Activated T-helper 17 cell treated with anti-CD3 and anti-CD28 coated beads, Interleukin-2, amount 50 U/mL, for 72 hours (primary cell): ENCODE measurements at regions not wholly inside any gene's neighbourhood (a gene's known extent, or its start where the extent isn't known, plus 50 kb on each side); places are given as distances from the start of the nearest gene placed in this dataset.
"Not testable (repeated sequence)": the region's sequence is repeated elsewhere in the genome, so short reads cannot be mapped to it uniquely, and the experiment has no call there.

Experiments used
- ATAC-seq: fragments of 150-1000 bp; cut with Tn5 transposase; replicated peaks from 2 replicates; pipeline ENCODE4 v1.10.0; 2021; ENCODE audit warnings: mild to moderate bottlenecking, moderate library complexity
- H3K27ac Mint-ChIP-seq: one replicate; pipeline ENCODE4 v1.8.0; 2022; ENCODE audit warnings: mixed read lengths
- H3K27me3 Mint-ChIP-seq: one replicate; pipeline ENCODE4 v1.8.0; 2022; ENCODE audit warnings: mixed read lengths
- H3K36me3 Mint-ChIP-seq: one replicate; pipeline ENCODE4 v1.8.0; 2022; ENCODE audit warnings: low read depth, mild to moderate bottlenecking, mixed read lengths
- H3K4me1 Mint-ChIP-seq: one replicate; pipeline ENCODE4 v1.8.0; 2022; ENCODE audit warnings: mixed read lengths
- H3K4me3 Mint-ChIP-seq: one replicate; pipeline ENCODE4 v1.8.0; 2022; ENCODE audit warnings: mild to moderate bottlenecking, mixed read lengths
- H3K9me3 Mint-ChIP-seq: one replicate; pipeline ENCODE4 v1.8.0; 2022; ENCODE audit warnings: mixed read lengths

DNA sequence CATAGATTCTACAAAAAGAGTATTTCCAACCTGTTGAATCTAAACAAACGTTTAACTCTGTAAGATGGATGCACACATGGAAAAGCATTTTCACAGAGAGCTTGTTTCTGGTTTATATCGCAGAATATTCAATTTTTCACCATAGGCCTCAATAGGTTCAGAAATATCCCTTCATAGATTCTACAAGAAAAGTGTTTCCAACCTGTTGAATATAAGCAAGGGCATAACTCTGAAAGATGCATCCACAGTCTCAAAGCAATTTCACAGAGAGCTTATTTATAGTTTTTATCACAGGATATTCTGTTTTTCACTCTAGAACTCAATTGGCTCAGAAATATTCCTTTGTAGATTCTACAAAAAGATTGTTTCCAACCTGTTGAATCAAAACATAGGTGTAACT is 1483.6 kb downstream of the UQCRFS1 start:
- Mint-ChIP-seq H3K4me1 (no peaks in the 10 kb centered on the region), H3K36me3 (peaks cover 27% of the 10 kb centered on the region), H3K27ac (no peak overlapping the region), H3K27me3 (no peaks in the 10 kb centered on the region), H3K4me3 (no peak overlapping the region), H3K9me3 (peaks cover 2% of the 10 kb centered on the region)
- no peak for ATAC-seq

DNA sequence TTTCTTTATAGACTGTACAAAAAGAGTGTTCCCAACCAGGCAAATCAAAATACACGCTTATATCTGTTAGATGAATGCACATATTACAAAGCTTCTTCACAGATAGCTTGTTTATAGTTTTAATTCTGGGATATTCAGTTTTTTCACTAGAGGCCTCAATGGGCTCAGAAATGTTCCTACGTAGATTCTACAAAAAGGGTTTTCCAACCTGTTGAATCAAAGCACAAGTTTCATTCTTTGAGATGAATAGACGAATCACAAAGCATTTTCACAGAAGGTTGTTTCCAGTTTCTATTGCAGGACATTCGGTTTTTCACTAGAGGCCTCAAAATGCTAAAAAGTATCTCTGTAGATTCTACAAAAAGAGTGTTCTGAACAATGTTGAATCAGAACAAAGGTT is 1490.3 kb downstream of the UQCRFS1 start:
- Mint-ChIP-seq H3K36me3 (no peaks in the 10 kb centered on the region), H3K27me3 (no peaks in the 10 kb centered on the region), H3K9me3 (peaks cover 17% of the 10 kb centered on the region), H3K27ac (no peak overlapping the region), H3K4me1 (no peaks in the 10 kb centered on the region), H3K4me3 (no peak overlapping the region)
- no peak for ATAC-seq

DNA sequence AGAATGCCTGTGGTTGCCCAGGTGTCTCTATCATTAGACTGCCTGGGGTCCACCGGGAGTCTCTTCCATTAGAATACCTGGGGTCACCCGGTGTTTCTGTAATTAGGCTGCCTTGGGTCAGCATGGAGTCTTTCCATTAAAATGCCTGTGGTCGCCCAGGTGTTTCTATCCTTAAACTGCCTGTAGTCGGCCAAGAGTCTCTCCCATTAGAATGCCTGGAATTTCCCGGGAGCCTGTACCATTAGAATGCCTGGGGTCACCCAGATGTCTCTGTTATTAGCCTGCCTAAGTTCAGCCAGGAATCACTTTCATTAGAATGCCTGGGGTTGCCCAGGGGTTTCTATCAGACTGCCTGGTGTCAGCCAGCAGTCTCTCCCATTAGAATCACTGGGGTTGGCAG is 1492.8 kb downstream of the UQCRFS1 start:
- Mint-ChIP-seq H3K9me3 (peaks cover 22% of the 10 kb centered on the region), H3K27me3 (no peaks in the 10 kb centered on the region), H3K4me3 (no peak overlapping the region), H3K36me3 (no peaks in the 10 kb centered on the region), H3K27ac (no peak overlapping the region), H3K4me1 (no peaks in the 10 kb centered on the region)
- no peak for ATAC-seq

DNA sequence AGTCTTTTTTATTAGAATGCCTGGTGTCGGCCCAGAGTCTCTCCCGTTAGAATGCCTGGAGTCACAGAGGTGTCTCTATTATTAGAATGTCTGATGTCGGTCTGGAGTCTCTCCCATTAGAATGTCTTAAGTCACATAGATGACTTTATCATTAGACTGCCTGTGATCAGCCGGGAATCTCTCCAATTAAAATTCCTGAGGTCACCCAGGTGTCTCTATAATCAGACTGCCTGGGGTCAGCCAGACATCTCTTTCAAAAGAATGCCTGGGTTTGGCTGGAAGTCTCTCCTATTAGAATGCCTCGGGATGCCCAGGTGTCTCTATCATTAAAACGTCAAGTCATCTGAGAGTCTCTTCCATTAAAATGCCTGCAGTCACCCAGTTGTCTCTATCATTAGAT is 1493.9 kb downstream of the UQCRFS1 start:
- H3K9me3 Mint-ChIP-seq, result peaks cover 22% of the 10 kb centered on the region

DNA sequence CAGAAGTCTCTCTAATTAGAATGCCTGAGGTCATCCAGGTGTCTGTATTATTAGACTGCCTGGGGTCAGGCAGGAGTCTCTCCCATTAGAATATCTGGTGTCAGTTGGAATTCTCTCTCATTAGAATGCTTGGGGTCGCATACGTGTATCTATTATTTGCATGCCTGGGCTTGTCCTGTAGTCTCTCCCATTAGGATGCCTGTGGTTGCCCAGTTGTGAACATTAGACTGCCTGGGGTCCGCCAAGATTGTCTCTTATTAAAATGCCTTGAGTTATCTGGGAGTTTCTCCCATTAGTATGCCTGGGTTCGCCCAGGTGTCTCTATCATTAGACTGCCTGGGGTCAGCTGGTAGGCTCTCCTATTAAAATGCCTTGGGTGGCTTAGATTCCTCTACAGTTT is 1494.7 kb downstream of the UQCRFS1 start:
- Mint-ChIP-seq H3K4me3 (no peak overlapping the region), H3K27ac (no peak overlapping the region), H3K4me1 (no peaks in the 10 kb centered on the region), H3K9me3 (peaks cover 22% of the 10 kb centered on the region), H3K27me3 (no peaks in the 10 kb centered on the region), H3K36me3 (no peaks in the 10 kb centered on the region)
- no peak for ATAC-seq

More for the DNA sequence above, 1493.9 kb downstream of the UQCRFS1 start:
- H3K27ac Mint-ChIP-seq, result no peak overlapping the region
- ATAC-seq, result no peak
- no peak overlapping the region for H3K4me3 Mint-ChIP-seq
- no peaks in the 10 kb centered on the region for H3K27me3 Mint-ChIP-seq
- no peaks in the 10 kb centered on the region for H3K4me1 Mint-ChIP-seq
- no peaks in the 10 kb centered on the region for H3K36me3 Mint-ChIP-seq

DNA sequence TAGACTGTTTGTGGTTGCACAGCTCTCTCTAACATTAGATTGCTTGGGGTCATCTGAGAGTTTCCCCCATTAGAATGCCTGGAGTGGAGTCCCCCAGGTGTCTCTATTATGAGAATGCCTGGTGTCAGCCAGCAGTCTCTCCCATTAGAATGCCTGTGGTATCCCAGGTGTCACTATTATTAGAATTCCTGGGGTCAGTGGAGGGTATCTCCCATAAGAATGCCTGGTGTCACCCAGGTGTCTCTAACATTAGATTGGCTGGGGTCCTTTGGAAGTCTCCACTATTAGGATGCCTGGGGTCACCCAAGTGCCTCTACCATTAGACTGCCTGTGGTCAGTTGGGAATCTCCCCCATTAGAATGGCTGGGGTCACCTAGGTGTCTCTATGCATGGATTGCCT is 1495.1 kb downstream of the UQCRFS1 start:
- Mint-ChIP-seq H3K9me3 (peaks cover 23% of the 10 kb centered on the region), H3K4me1 (no peaks in the 10 kb centered on the region), H3K27me3 (no peaks in the 10 kb centered on the region)

DNA sequence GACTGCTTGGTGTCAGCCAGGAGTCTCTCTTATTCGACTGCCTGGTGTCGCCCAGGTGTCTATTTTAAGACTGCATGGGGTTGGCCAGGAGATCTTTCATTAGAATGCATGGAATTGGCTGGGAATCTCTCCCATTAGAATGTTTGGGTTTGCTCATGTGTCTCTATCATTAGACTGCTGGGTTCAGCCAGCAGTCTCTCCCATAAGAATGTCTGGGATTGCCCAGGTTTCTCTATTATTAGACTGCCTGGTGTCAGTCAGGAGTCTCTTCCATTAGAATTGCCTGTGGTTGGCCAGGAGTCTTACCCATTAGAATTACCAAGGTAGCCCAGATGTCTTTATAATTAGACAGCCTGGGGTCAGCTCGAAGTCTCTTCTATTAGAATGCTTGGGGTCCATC is 1496.0 kb downstream of the UQCRFS1 start:
- Mint-ChIP-seq H3K36me3 (no peaks in the 10 kb centered on the region), H3K9me3 (peaks cover 25% of the 10 kb centered on the region), H3K27ac (no peak overlapping the region), H3K27me3 (no peaks in the 10 kb centered on the region), H3K4me1 (no peaks in the 10 kb centered on the region), H3K4me3 (no peak overlapping the region)
- no peak for ATAC-seq

More for the DNA sequence above, 1495.1 kb downstream of the UQCRFS1 start:
- Mint-ChIP-seq H3K4me3 (no peak overlapping the region), H3K36me3 (no peaks in the 10 kb centered on the region), H3K27ac (no peak overlapping the region)
- ATAC-seq, result no peak

DNA sequence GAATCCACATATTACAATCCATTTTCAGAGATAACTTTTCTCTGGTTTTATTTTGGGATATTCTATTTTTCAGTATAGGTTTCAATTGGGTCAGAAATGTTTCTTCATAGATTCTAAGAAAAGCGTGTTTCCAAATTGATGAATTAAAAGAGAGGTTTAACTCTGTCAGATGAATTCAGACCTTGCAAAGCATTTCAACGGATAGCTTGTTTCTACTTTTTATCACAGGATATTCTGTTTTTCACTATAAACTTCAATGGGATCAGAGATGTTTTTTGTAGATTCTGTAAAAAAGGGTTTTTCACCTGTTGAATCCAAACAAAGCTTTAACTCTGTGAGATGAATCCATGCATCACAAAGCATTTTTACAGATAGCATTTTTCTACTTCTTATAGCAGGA is 1498.1 kb downstream of the UQCRFS1 start:
- H3K9me3 Mint-ChIP-seq, result peaks cover 26% of the 10 kb centered on the region
- H3K27me3 Mint-ChIP-seq, result no peaks in the 10 kb centered on the region
- no peak overlapping the region for H3K27ac Mint-ChIP-seq
- no peaks in the 10 kb centered on the region for H3K4me1 Mint-ChIP-seq
- H3K4me3 Mint-ChIP-seq, result no peak overlapping the region
- ATAC-seq, result no peak
- no peaks in the 10 kb centered on the region for H3K36me3 Mint-ChIP-seq

DNA sequence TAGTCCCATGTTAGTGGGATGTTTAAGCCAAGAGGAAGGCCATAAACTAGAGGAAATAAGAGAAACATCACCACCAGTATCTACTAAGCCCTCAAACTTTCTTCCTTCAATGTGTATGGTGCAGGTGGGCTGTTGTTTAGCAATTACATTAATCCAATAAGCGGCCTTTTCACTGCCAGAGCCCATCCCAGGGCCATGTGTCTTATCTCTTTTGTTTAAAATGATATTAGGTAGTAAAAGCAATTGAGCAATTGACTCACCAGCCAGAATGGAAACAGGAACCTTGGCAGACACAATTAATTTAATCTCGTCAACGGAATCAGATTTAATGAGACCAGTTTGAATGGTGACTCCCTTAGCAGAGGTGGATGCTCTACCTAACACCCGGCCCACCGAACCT is 1503.5 kb downstream of the UQCRFS1 start:
- Mint-ChIP-seq H3K4me1 (no peaks in the 10 kb centered on the region), H3K27me3 (peaks cover 3% of the 10 kb centered on the region), H3K36me3 (no peaks in the 10 kb centered on the region), H3K4me3 (no peak overlapping the region), H3K9me3 (peaks cover 15% of the 10 kb centered on the region), H3K27ac (no peak overlapping the region)
- ATAC-seq, result no peak

DNA sequence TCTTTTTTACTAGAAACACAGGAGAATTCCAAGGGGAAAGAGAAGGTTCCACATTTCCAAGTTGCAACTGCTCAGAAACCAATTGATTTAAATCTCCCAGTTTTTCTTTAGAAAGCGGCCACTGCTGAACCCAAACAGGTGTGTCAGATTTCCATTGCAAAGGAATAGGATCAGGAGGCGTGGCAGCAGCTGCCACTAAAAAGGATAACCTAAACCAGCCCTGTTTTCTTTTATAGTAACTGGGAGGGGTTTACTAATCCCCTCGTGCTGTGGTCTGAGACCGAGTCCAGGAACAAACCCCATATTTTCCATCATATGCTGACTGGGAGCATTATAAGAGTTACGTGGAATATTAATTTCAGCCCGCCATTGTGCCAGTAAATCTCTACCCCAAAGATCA is 1504.0 kb downstream of the UQCRFS1 start:
- peaks cover 15% of the 10 kb centered on the region for H3K9me3 Mint-ChIP-seq
- not testable (repeated sequence) for H3K4me1 Mint-ChIP-seq, H3K27me3 Mint-ChIP-seq, H3K36me3 Mint-ChIP-seq, H3K4me3 Mint-ChIP-seq, ATAC-seq, H3K27ac Mint-ChIP-seq

DNA sequence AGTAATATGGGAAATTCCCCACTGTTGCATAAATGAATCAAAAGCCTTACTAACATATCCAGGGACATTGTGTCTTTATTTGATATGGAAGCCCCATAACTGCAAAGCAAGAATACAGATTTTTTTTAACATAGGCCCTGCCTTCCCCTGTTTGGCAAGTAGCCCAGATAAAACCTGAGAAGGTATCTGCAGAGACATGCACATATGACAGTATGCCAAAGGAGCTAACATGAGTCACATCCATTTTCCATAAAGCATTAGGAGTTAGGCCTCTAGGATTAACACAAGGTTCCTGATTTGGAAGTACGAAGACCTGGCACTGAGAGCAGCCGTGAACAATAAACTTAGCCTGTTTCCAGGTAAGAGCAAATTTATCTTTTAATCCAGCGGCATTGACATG is 1505.9 kb downstream of the UQCRFS1 start:
- H3K27ac Mint-ChIP-seq, H3K36me3 Mint-ChIP-seq, H3K4me3 Mint-ChIP-seq, H3K4me1 Mint-ChIP-seq, H3K27me3 Mint-ChIP-seq, ATAC-seq: not testable (repeated sequence)
- H3K9me3 Mint-ChIP-seq, result peaks cover 12% of the 10 kb centered on the region

DNA sequence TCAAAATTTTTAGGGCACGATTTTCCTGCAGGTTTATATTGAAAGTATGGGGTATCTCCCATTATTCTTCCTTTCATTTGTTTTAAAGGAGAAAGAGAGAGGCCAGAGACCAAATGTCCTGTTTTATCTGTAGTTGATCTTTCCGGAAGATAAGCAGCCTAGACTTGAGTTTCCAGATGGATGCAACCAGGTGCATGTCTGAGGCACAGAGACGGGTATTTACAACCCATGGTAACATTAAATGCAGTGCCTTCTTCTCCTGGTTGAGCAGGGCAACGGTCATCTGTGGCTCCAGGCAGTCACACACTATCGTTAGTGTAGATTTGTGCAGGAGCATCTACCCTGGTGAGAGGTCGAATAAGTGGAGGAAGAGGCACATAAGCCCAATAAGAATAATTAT is 1507.1 kb downstream of the UQCRFS1 start:
- Mint-ChIP-seq H3K27me3 (peaks cover 3% of the 10 kb centered on the region), H3K36me3 (no peaks in the 10 kb centered on the region), H3K4me3 (no peak overlapping the region), H3K4me1 (no peaks in the 10 kb centered on the region), H3K27ac (no peak overlapping the region), H3K9me3 (peaks cover 7% of the 10 kb centered on the region)
- no peak for ATAC-seq

DNA sequence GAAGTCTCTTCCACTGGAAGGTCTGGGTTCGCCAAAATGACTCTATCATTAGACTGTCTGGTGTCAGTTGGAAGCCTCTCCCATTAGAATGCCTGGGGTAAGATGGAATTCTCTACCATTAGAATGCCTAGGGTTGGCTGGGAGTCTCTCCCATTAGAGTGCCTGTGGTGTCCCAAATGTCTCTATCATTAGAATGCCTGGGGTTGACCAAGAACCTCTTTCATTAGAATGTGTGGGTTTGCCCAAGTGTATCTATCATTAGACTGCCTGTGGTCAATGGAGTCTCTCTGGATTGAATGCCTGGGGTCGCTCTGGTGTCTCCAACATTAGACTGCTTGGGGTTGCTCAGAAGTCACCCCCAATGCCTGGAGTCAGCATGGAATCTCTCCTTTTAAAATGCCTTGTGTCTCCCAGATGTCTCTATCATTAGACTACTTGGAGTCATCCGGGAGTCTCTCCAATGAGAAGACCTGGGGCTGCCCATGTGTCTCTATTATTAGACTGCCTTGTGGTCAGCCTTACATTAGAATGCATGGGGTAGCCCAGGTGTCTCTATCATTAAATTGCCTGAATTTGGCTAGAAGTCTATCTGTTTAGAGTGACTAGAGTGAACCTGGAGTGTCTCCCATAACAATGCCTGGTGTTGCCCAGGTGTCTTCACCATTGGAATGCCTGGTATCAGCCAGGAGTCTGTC is 1518.4 kb downstream of the UQCRFS1 start:
- H3K27ac Mint-ChIP-seq, result no peak overlapping the region
- H3K27me3 Mint-ChIP-seq, result no peaks in the 10 kb centered on the region
- peaks cover 27% of the 10 kb centered on the region for H3K9me3 Mint-ChIP-seq
- no peak overlapping the region for H3K4me3 Mint-ChIP-seq
- H3K36me3 Mint-ChIP-seq, result no peaks in the 10 kb centered on the region
- ATAC-seq, result no peak
- no peaks in the 10 kb centered on the region for H3K4me1 Mint-ChIP-seq

DNA sequence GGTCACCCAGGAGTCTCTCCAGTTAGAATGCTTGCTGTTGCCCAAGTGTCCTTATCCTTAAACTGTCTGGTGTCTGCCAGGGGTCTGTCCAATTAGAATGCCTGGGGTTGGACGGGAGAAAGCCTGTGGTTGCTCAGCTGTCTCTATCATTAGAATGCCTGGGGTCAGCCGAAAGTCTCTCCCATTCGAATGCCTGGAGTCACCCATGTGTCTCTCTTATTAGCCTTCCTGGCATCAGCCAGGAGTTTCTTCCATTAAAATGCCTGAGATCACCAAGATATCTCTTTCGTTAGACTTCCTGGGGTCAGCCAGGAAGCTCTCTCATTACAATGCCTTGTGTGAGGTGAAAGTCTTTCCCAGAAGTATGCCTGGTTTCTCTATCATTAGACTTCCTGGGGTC is 1521.0 kb downstream of the UQCRFS1 start:
- Mint-ChIP-seq H3K36me3 (no peaks in the 10 kb centered on the region), H3K4me1 (no peaks in the 10 kb centered on the region), H3K9me3 (peaks cover 27% of the 10 kb centered on the region), H3K27me3 (no peaks in the 10 kb centered on the region), H3K27ac (no peak overlapping the region), H3K4me3 (no peak overlapping the region)
- ATAC-seq, result no peak

DNA sequence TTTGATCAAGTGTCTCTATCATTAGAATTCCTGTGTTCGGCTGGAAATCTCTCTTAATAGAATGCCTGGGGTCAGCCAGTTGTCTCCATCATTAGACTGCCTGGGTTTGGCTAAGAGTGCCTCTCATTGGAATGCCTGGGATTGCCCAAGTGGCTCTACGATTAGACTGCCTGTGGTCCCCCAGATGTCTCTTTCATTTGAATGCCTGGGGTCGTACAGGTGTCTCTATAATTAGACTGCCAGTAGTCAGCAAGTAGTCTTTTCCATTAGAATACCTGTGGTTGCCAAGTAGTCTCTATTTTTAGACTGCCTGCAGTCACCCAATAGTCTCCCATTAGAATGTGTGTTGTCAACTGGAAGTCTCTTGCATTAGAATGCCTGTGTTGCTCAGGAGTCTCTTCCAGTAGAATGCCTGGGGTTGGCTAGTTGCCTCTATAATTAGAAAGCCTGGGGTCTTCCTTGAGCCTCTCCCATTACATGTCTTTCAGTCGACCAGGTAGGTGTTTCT is 1523.2 kb downstream of the UQCRFS1 start:
- Mint-ChIP-seq H3K27me3 (no peaks in the 10 kb centered on the region), H3K27ac (no peak overlapping the region), H3K4me3 (no peak overlapping the region), H3K4me1 (no peaks in the 10 kb centered on the region), H3K36me3 (no peaks in the 10 kb centered on the region), H3K9me3 (peaks cover 27% of the 10 kb centered on the region)
- no peak for ATAC-seq

DNA sequence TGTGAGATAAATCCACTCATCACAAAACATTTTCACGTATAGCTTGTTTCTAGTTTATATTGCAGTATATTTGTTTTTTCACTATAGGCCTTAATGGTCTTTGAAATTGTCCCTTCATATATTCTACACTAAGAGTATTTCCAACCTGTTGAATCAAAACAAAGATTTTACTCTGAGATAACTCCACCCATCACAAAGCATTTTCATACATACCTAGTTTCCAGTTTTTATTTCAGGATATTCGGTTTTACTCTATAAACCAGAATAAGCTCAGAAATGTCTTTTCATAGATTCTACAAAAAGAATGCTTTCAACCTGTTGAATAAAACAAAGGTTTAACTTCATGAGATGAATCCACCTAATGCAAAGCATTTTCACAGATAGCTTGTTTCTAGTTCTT is 1528.7 kb downstream of the UQCRFS1 start:
- H3K27me3 Mint-ChIP-seq, result no peaks in the 10 kb centered on the region
- H3K9me3 Mint-ChIP-seq, result peaks cover 3% of the 10 kb centered on the region
- H3K4me3 Mint-ChIP-seq, result no peak overlapping the region
- no peaks in the 10 kb centered on the region for H3K36me3 Mint-ChIP-seq
- no peaks in the 10 kb centered on the region for H3K4me1 Mint-ChIP-seq
- ATAC-seq, result no peak
- no peak overlapping the region for H3K27ac Mint-ChIP-seq
